ENCODE measurements at regions not wholly inside any gene's neighbourhood (a gene's known extent, or its start where the extent isn't known, plus 50 kb on each side); places are given as distances from the start of the nearest gene placed in this dataset.

DNA sequence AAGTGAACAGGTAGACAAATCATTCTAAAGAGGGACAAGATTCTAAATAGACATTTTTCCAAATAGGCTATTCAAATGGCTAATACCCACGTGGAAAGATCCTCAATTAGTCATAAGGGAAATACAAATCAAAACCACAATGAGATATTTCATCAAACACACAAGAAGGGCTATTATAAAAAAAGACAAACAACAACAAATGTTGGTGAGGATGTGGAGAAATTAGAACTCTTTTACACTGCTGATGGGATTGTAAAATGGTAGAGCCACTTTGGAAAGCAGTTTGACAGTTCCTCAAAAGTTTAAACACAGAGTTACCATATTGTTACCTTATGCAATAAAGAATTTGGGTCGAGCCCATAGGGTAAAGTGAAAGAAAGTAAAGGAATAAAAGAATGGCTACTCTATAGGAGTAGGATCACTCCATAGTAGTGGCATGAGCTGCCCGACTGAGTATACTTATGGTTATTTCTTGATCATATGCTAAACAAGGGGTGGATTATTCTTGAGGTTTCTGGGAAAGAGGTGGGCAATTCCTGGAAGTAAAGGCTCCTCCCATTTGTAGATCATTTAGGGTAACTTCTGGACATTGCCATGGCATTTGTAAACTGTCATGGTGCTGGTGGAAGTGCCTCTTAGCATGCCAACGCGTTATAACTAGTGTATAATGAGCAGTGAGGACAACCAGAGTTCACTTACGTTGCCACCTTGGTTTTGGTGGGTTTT lies 58.9 kb upstream of the FAM9C start:
- Histone ChIP-seq H3K27me3 (ENCODE audit: control insufficient read depth, insufficient read depth, low read length) (no peaks in the 10 kb centered on the region), H3K4me3 (ENCODE audit: low read depth, low read length) (no peak overlapping the region), H3K27ac (ENCODE audit: low read depth, low read length) (no peak overlapping the region), H3K9me3 (ENCODE audit: control insufficient read depth, insufficient read depth, low read length) (no peaks in the 10 kb centered on the region)
- no peak for TF ChIP-seq CTCF (IDR thresholded peaks at IDR 0.05; ENCODE audit: low read depth, low read length)
- ChIA-PET POLR2A (no interaction called here), CTCF (interaction anchor here (0.6 kb wide), 1 partner anchor 125 kb away, joined by 3 read pairs; no protein-coding TSS in a partner anchor)
- DNase-seq (ENCODE audit: low read depth, low spot score) = no peak

- H3K9me3 ChIP-seq (ENCODE audit: control insufficient read depth, insufficient read depth, low read length) = no peaks in the 10 kb centered on the region
- DNase-seq (ENCODE audit: low read depth, low spot score) = no peak
- H3K27me3 ChIP-seq (ENCODE audit: control insufficient read depth, insufficient read depth, low read length) = no peaks in the 10 kb centered on the region
- H3K4me3 ChIP-seq (ENCODE audit: low read depth, low read length) = no peak overlapping the region
- ChIA-PET POLR2A (no interaction called here), CTCF (interaction anchor here (0.6 kb wide), 1 partner anchor 126 kb away, joined by 3 read pairs; no protein-coding TSS in a partner anchor)
- no peak for TF ChIP-seq CTCF (IDR thresholded peaks at IDR 0.05; ENCODE audit: low read depth, low read length)
- no peak overlapping the region for H3K27ac ChIP-seq (ENCODE audit: low read depth, low read length)
Measured at GRCh38 chrX:13102636-13103035, 58.2 kb upstream of the FAM9C start.

DNA sequence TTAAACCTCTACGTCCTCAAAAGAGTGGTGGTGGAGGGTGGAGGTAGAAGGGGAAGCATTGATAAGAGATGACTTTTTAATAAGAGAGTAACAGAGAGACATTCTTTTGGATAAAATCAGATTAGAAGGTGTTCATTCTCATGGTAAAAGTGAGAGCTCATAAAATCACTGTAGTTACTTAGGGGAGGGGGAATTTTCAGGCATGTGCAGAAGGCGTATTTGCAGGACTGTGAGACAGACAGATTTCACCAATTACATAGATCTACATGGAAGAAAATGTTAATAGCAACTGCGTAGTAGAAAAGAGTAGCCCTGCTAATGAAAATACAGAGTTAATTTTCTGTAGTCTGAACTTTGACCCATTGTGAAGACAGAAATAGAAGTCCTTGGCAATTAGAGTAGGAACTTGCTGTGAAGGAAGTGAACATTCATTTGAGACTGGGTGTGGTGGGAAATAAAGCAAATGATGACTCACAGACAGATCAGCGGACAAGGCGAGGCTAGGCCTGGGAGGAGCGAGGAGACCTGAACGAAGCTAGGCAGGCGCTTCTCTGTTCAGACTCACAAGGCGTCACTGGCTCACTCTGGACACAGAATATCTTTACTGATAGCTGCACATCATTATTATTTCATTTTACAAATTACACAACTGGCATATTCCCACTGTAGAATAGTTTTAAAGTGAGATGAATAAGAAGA lies 57.2 kb upstream of the FAM9C start:
- ChIA-PET CTCF (interaction anchor here (0.5 kb wide), 1 partner anchor 10 kb away, joined by 3 read pairs; no protein-coding TSS in a partner anchor), POLR2A (no interaction called here)
- Histone ChIP-seq H3K4me3 (ENCODE audit: low read depth, low read length) (no peak overlapping the region), H3K27me3 (ENCODE audit: control insufficient read depth, insufficient read depth, low read length) (no peaks in the 10 kb centered on the region), H3K27ac (ENCODE audit: low read depth, low read length) (peak overlapping the region; percentile 21), H3K9me3 (ENCODE audit: control insufficient read depth, insufficient read depth, low read length) (no peaks in the 10 kb centered on the region)
- TF ChIP-seq CTCF (IDR thresholded peaks at IDR 0.05; ENCODE audit: low read depth, low read length) = no peak
- no peak for DNase-seq (ENCODE audit: low read depth, low spot score)

GRCh38 chrX:13099121-13099520 lies 54.7 kb upstream of the FAM9C start:
- ChIA-PET POLR2A (no interaction called here), CTCF (no interaction called here)
- no peak overlapping the region for H3K27ac ChIP-seq (ENCODE audit: low read depth, low read length)
- TF ChIP-seq CTCF (IDR thresholded peaks at IDR 0.05; ENCODE audit: low read depth, low read length) = no peak
- no peaks in the 10 kb centered on the region for H3K9me3 ChIP-seq (ENCODE audit: control insufficient read depth, insufficient read depth, low read length)
- no peak overlapping the region for H3K4me3 ChIP-seq (ENCODE audit: low read depth, low read length)
- DNase-seq (ENCODE audit: low read depth, low spot score) = no peak
- no peaks in the 10 kb centered on the region for H3K27me3 ChIP-seq (ENCODE audit: control insufficient read depth, insufficient read depth, low read length)

GRCh38 chrX:13096728-13097127 lies 52.3 kb upstream of the FAM9C start:
- TF ChIP-seq CTCF (IDR thresholded peaks at IDR 0.05; ENCODE audit: low read depth, low read length) = no peak
- no peak for DNase-seq (ENCODE audit: low read depth, low spot score)
- H3K27me3 ChIP-seq (ENCODE audit: control insufficient read depth, insufficient read depth, low read length) = no peaks in the 10 kb centered on the region
- H3K9me3 ChIP-seq (ENCODE audit: control insufficient read depth, insufficient read depth, low read length) = no peaks in the 10 kb centered on the region
- ChIA-PET CTCF (no interaction called here), POLR2A (no interaction called here)
- no peak overlapping the region for H3K4me3 ChIP-seq (ENCODE audit: low read depth, low read length)
- no peak overlapping the region for H3K27ac ChIP-seq (ENCODE audit: low read depth, low read length)
